ENCODE measurements at regions not wholly inside any gene's neighbourhood (a gene's known extent, or its start where the extent isn't known, plus 50 kb on each side); places are given as distances from the start of the nearest gene placed in this dataset.
A peak's percentile ranks its signal among the peaks of the same experiment; 100 is the strongest.
"Not testable (repeated sequence)": the region's sequence is repeated elsewhere in the genome, so short reads cannot be mapped to it uniquely, and the experiment has no call there.

DNA sequence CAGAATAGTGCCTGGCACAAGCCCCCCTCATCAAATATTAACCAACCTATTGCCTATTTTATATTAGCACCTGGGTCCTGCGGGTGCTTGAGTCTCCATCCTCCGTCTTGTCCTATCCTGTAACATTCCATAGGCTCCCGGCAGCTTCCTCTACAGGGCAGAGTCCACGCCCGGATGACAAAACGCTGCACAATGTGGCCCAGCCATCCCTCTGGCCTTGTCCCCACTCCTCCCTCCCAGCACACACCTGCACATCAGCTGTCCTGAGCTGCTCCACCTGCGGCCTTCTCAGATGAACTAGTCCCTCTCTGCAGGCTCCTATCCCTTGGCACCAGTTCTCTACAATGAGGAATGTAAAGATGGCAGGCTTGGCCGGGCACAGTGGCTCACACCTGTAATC, 153.5 kb upstream of the PDE1C start:
- no peak overlapping the region for H3K27ac ChIP-seq
- H3K36me3 ChIP-seq: no peaks in the 10 kb centered on the region
- intact Hi-C loops (cut with DNase I): no loop called here
- peak; percentile 34 to 65 for DNase-seq (ENCODE audit: extremely low spot score in 2 of 2)
- H3K9me3 ChIP-seq: no peaks in the 10 kb centered on the region
- H3K4me3 ChIP-seq: no peak overlapping the region
- no peaks in the 10 kb centered on the region for H3K27me3 ChIP-seq
- H3K4me1 ChIP-seq: no peaks in the 10 kb centered on the region
- TF ChIP-seq POLR2AphosphoS5 (IDR thresholded peaks at IDR 0.05; ENCODE audit: insufficient read depth in 1 of 2, low read depth in 1 of 2): no peak
- no peak for TF ChIP-seq POLR2A (IDR thresholded peaks at IDR 0.05)
- TF ChIP-seq, protein P1, sequence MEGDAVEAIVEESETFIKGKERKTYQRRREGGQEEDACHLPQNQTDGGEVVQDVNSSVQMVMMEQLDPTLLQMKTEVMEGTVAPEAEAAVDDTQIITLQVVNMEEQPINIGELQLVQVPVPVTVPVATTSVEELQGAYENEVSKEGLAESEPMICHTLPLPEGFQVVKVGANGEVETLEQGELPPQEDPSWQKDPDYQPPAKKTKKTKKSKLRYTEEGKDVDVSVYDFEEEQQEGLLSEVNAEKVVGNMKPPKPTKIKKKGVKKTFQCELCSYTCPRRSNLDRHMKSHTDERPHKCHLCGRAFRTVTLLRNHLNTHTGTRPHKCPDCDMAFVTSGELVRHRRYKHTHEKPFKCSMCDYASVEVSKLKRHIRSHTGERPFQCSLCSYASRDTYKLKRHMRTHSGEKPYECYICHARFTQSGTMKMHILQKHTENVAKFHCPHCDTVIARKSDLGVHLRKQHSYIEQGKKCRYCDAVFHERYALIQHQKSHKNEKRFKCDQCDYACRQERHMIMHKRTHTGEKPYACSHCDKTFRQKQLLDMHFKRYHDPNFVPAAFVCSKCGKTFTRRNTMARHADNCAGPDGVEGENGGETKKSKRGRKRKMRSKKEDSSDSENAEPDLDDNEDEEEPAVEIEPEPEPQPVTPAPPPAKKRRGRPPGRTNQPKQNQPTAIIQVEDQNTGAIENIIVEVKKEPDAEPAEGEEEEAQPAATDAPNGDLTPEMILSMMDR (IDR thresholded peaks at IDR 0.05): no peak

DNA sequence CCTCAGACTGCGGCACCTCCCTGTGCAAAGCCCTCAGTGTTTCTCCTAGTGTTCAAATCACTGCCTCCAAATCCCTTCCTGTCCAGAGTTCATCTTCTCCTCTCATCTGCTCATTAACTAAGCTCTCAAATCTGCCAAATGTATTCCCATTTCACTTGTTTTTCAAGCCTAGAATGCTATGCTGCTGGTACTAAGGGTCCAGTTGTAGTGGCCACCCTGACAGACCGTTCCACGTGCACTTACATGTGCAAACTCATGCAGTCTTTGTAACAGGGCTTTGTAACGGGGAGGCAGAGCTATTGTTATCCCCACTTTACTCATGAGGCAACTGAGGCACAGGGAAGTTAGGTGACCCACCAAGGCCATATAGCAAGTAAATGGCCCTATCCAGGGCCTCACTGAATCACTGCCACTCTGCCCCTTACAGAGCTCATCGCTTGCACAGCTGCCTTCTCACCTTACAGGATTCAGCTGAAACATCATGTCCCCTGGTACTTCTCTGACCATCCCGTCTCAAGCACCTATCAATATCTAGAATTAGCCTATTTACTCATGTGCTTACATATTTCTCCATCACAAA, 153.0 kb upstream of the PDE1C start:
- H3K4me3 ChIP-seq: no peak overlapping the region
- no peaks in the 10 kb centered on the region for H3K27me3 ChIP-seq
- H3K4me1 ChIP-seq: no peaks in the 10 kb centered on the region
- no peaks in the 10 kb centered on the region for H3K36me3 ChIP-seq
- TF ChIP-seq POLR2A (IDR thresholded peaks at IDR 0.05) (no peak), POLR2AphosphoS5 (IDR thresholded peaks at IDR 0.05; ENCODE audit: insufficient read depth in 1 of 2, low read depth in 1 of 2) (no peak)
- TF ChIP-seq, protein P1 (IDR thresholded peaks at IDR 0.05): no peak
- intact Hi-C loops (cut with DNase I): no loop called here
- DNase-seq (ENCODE audit: extremely low spot score in 2 of 2): peak; percentile 52 to 74
- no peaks in the 10 kb centered on the region for H3K9me3 ChIP-seq
- H3K27ac ChIP-seq: no peak overlapping the region

DNA sequence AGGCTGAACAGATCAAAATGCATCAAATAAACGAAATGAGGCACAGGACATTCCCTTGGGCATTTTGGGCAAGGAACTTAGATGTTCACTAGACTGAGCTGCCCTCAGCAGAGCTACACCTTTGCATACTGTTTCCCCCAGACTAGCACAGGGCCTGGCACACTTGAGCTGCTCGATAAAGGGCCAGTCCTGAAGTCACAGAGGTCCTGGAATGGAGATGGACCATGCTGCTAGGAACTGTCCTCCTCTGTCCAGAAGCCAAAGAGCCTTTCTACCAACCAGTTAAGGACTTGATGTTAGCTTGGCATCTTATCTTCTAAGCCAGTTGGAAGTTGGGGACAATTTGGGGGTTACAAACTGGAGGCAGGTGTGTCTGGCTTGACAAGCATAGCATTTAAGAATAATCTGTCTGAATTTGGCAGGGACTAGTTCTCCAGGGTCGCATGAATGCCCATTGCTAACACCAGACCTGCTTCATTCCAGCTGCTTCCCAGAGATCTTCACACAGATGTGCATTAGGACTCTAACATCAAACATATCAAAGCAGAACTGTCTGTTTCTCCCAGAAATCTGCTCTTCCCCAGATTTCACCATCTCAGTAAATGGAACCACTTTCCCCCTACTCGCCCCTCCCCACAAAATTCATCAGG, 152.2 kb upstream of the PDE1C start:
- H3K27ac ChIP-seq: no peak overlapping the region
- H3K4me1 ChIP-seq: no peaks in the 10 kb centered on the region
- DNase-seq (ENCODE audit: extremely low spot score in 2 of 2): peak; percentile 65 to 70
- H3K4me3 ChIP-seq: no peak overlapping the region
- intact Hi-C loops (cut with DNase I): no loop called here
- no peaks in the 10 kb centered on the region for H3K9me3 ChIP-seq
- TF ChIP-seq, protein P1 (IDR thresholded peaks at IDR 0.05): no peak
- no peak for TF ChIP-seq POLR2AphosphoS5 (IDR thresholded peaks at IDR 0.05; ENCODE audit: insufficient read depth in 1 of 2, low read depth in 1 of 2)
- no peak for TF ChIP-seq POLR2A (IDR thresholded peaks at IDR 0.05)
- H3K36me3 ChIP-seq: no peaks in the 10 kb centered on the region
- H3K27me3 ChIP-seq: no peaks in the 10 kb centered on the region

DNA sequence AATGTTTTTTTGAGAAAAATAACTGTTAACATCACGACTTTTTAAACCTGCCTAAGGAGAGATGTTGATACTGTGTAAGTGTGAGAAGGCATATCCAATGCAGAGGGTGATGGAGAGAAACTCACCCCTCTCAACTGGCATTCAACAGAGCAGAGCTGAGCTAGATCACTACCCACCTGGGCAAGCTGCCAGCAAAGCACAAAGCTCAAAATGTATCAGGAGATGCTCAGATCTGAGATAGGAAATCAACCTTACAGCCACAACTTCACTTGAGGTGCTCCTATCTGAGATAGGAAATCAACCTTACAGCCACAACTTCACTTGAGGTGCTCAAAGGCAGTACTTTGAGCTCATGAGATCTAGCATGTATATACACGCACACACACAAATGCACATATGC, 151.5 kb upstream of the PDE1C start:
- TF ChIP-seq POLR2A (IDR thresholded peaks at IDR 0.05) (no peak), POLR2AphosphoS5 (IDR thresholded peaks at IDR 0.05; ENCODE audit: insufficient read depth in 1 of 2, low read depth in 1 of 2) (no peak)
- TF ChIP-seq, protein P1 (IDR thresholded peaks at IDR 0.05): no peak
- DNase-seq (ENCODE audit: extremely low spot score in 2 of 2): peak; percentile 25 to 67
- H3K36me3 ChIP-seq: no peaks in the 10 kb centered on the region
- no peak overlapping the region for H3K27ac ChIP-seq
- intact Hi-C loops (cut with DNase I): no loop called here
- H3K4me3 ChIP-seq: no peak overlapping the region
- no peaks in the 10 kb centered on the region for H3K27me3 ChIP-seq
- no peaks in the 10 kb centered on the region for H3K9me3 ChIP-seq
- no peaks in the 10 kb centered on the region for H3K4me1 ChIP-seq

DNA sequence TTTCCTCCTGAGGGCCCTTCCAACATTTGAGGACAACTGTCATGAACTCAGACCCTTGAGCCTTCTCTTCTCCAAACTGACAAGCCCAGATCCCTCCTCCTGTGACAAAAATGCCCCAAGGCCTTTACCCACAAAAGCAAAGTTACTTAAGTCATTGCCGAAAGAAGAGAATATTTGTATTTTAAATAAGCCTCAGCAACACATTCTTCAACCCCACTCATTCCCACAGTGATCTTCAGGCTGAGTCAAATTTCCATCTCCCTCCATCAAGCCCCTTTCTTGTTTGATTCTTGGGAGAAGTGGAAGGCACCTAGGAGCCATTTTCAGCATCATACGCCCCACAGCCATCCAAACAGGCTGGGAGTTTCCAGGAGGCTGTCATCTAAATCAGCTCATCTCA, 150.8 kb upstream of the PDE1C start:
- H3K36me3 ChIP-seq: no peaks in the 10 kb centered on the region
- TF ChIP-seq, protein P1 (IDR thresholded peaks at IDR 0.05): no peak
- TF ChIP-seq POLR2A (IDR thresholded peaks at IDR 0.05) (no peak), POLR2AphosphoS5 (IDR thresholded peaks at IDR 0.05; ENCODE audit: insufficient read depth in 1 of 2, low read depth in 1 of 2) (no peak)
- H3K9me3 ChIP-seq: no peaks in the 10 kb centered on the region
- intact Hi-C loops (cut with DNase I): no loop called here
- no peaks in the 10 kb centered on the region for H3K4me1 ChIP-seq
- no peak overlapping the region for H3K27ac ChIP-seq
- no peaks in the 10 kb centered on the region for H3K27me3 ChIP-seq
- H3K4me3 ChIP-seq: no peak overlapping the region
- DNase-seq (ENCODE audit: extremely low spot score in 2 of 2): peak in 1 of 2 donors; percentile 25

DNA sequence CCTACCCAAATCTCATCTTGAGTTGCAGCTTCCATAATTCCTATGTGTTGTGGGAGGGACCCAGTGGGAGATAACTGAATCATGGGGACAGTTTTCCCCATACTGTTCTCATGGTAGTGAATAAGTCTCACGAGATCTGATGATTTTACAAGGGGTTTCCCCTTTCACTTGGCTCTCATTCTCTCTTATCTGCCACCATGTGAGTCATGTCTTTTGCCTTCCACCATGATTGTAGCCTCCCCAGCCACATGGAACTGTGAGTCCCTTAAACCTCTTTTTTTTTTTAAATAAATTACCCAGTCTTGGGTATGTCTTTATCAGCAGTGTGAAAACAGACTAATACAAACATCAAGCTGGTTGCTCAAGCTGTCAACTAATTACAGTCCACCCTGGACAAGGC, 149.6 kb upstream of the PDE1C start:
- intact Hi-C loops (cut with DNase I); H3K27me3 ChIP-seq; H3K27ac ChIP-seq; H3K4me3 ChIP-seq; DNase-seq (ENCODE audit: extremely low spot score in 2 of 2); H3K4me1 ChIP-seq; H3K36me3 ChIP-seq; H3K9me3 ChIP-seq: not testable (repeated sequence)

Measured in vagina (tissue), 2 donors.